Fibroblast of lung (primary cell): ENCODE measurements at regions not wholly inside any gene's neighbourhood (a gene's known extent, or its start where the extent isn't known, plus 50 kb on each side); places are given as distances from the start of the nearest gene placed in this dataset.

ENCODE experiments used
- DNase-seq, 2 donors: peaks; one replicate each; pipeline versions ENCODE4 v3.0.0 to v3.0.0-alpha.2; 2010; ENCODE audit warnings: low read depth in 2 of 2
- H2AFZ ChIP-seq: 2 replicates; pipeline ENCODE4 v1.5.1; 2012; ENCODE audit warnings: low read length, control low read depth, inconsistent platforms
- H3K27ac ChIP-seq: 2 replicates; pipeline ENCODE4 v1.5.1; 2011; ENCODE audit warnings: low read length, control low read depth; ENCODE audit not compliant: insufficient read depth
- H3K27me3 ChIP-seq: 2 replicates; pipeline ENCODE4 v1.5.1; 2011; ENCODE audit warnings: mild to moderate bottlenecking, low read length; ENCODE audit not compliant: control insufficient read depth, insufficient read depth
- H3K36me3 ChIP-seq: 2 replicates; pipeline ENCODE4 v1.5.1; 2011; ENCODE audit warnings: low read length; ENCODE audit not compliant: control insufficient read depth, insufficient read depth
- H3K4me1 ChIP-seq: 2 replicates; pipeline ENCODE4 v1.5.1; 2011; ENCODE audit warnings: low read length; ENCODE audit not compliant: control insufficient read depth, insufficient read depth; ENCODE audit errors: extremely low read depth
- H3K4me2 ChIP-seq: 2 replicates; pipeline ENCODE4 v1.5.1; 2011; ENCODE audit warnings: low read length, control low read depth; ENCODE audit not compliant: insufficient read depth; ENCODE audit errors: extremely low read depth
- H3K4me3 ChIP-seq, 4 experiments: fragments of 200-600 bp in 1 of 4; sonication (generic) in 1 of 4; replicated peaks in 1 of 4; 2 replicates each; pipeline ENCODE4 v1.5.1; 2011 to 2016; ENCODE audit warnings: low read length in 4 of 4, low read depth in 3 of 4, mild to moderate bottlenecking in 3 of 4, control low read depth in 2 of 4, inconsistent platforms in 1 of 4, mixed read lengths in 1 of 4; ENCODE audit not compliant: insufficient read depth in 1 of 4; ENCODE audit errors: control extremely low read depth in 1 of 4
- H3K79me2 ChIP-seq: 2 replicates; pipeline ENCODE4 v1.5.1; 2012; ENCODE audit warnings: mild to moderate bottlenecking, low read length, inconsistent platforms; ENCODE audit not compliant: control insufficient read depth, insufficient read depth
- H3K9ac ChIP-seq: 2 replicates; pipeline ENCODE4 v1.5.1; 2011; ENCODE audit warnings: mild to moderate bottlenecking, low read length, control low read depth; ENCODE audit not compliant: insufficient read depth
- H3K9me3 ChIP-seq: 2 replicates; pipeline ENCODE4 v1.5.1; 2012; ENCODE audit warnings: low read depth, low read length; ENCODE audit not compliant: control insufficient read depth, insufficient read depth
- H4K20me1 ChIP-seq: 2 replicates; pipeline ENCODE4 v1.5.1; 2011; ENCODE audit warnings: low read length; ENCODE audit not compliant: control insufficient read depth, insufficient read depth; ENCODE audit errors: extremely low read depth
- EZH2 ChIP-seq: IDR thresholded peaks from 2 replicates; pipeline ENCODE4 v1.5.1; 2012; ENCODE audit warnings: low read length, control low read depth, mild to moderate bottlenecking; ENCODE audit errors: missing control alignments
- TF ChIP-seq, protein P1 (sequence below), 2 donors: IDR thresholded peaks in 1 of 2; conservative IDR thresholded peaks in 1 of 2; 1 replicate in 1 of 2; 2 replicates in 1 of 2; pipeline ENCODE4 v1.5.1; 2011 to 2012; ENCODE audit warnings: low read length in 2 of 2, control low read depth in 1 of 2, inconsistent platforms in 1 of 2, low read depth in 1 of 2, mild to moderate bottlenecking in 1 of 2

DNA sequence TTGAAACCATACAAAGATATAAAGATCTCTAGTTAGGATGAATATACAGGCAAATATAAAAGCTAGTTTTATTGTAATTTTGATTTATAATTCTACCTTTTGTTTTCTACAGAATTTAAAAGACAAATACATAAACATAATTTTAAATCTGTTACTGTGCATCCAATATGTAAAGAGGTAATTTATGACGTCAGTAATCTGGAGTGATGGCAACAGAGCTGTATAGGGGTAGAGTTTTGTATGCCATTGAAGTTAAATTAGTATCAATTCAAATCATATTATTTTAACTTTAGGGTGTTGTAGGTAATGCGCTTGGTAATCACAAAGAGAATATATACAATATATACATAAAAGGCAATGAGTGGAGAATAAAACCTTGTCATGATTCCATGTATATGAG, 183.7 kb upstream of the ARHGAP24 start:
- no peak overlapping the region for H3K9ac ChIP-seq
- H3K4me1 ChIP-seq = no peaks in the 10 kb centered on the region
- DNase-seq = no peak
- no peaks in the 10 kb centered on the region for H3K9me3 ChIP-seq
- no peak overlapping the region for H3K4me2 ChIP-seq
- TF ChIP-seq, protein P1, sequence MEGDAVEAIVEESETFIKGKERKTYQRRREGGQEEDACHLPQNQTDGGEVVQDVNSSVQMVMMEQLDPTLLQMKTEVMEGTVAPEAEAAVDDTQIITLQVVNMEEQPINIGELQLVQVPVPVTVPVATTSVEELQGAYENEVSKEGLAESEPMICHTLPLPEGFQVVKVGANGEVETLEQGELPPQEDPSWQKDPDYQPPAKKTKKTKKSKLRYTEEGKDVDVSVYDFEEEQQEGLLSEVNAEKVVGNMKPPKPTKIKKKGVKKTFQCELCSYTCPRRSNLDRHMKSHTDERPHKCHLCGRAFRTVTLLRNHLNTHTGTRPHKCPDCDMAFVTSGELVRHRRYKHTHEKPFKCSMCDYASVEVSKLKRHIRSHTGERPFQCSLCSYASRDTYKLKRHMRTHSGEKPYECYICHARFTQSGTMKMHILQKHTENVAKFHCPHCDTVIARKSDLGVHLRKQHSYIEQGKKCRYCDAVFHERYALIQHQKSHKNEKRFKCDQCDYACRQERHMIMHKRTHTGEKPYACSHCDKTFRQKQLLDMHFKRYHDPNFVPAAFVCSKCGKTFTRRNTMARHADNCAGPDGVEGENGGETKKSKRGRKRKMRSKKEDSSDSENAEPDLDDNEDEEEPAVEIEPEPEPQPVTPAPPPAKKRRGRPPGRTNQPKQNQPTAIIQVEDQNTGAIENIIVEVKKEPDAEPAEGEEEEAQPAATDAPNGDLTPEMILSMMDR (conservative IDR thresholded peaks at IDR 0.05 in 1 of 2, IDR thresholded peaks at IDR 0.05 in 1 of 2; ENCODE audit: low read depth in 1 of 2, low read length in 2 of 2) = no peak
- TF ChIP-seq EZH2 = no peak
- H3K79me2 ChIP-seq = no peaks in the 10 kb centered on the region
- H3K4me3 ChIP-seq = no peak overlapping the region
- H4K20me1 ChIP-seq = no peaks in the 10 kb centered on the region
- no peak overlapping the region for H2AFZ ChIP-seq
- no peak overlapping the region for H3K27ac ChIP-seq
- no peaks in the 10 kb centered on the region for H3K36me3 ChIP-seq
- H3K27me3 ChIP-seq = no peaks in the 10 kb centered on the region

DNA sequence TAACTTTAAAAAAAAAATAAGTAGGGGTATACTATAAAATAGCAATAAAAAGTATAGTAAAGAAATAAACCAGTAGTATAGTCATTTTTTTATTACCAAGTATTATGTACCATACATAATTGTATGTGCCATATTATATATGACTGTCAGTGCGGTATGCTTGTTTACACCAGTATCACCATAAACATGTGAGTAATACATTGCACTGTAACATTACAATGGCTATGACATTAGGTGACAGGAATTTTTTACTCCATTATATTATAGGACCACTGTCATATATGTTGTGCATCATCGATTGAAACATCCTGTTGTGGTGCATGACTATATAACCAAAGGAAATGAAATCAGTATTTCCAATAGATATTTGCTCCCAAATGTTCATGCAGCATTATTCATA, 176.9 kb upstream of the ARHGAP24 start:
- no peaks in the 10 kb centered on the region for H3K79me2 ChIP-seq
- H3K4me2 ChIP-seq = no peak overlapping the region
- DNase-seq = no peak
- H3K9ac ChIP-seq = no peak overlapping the region
- H3K36me3 ChIP-seq = no peaks in the 10 kb centered on the region
- H3K27ac ChIP-seq = no peak overlapping the region
- H3K9me3 ChIP-seq = no peaks in the 10 kb centered on the region
- no peaks in the 10 kb centered on the region for H3K27me3 ChIP-seq
- no peaks in the 10 kb centered on the region for H4K20me1 ChIP-seq
- no peak overlapping the region for H3K4me3 ChIP-seq
- no peak for TF ChIP-seq EZH2
- TF ChIP-seq, protein P1 (conservative IDR thresholded peaks at IDR 0.05 in 1 of 2, IDR thresholded peaks at IDR 0.05 in 1 of 2; ENCODE audit: low read depth in 1 of 2, low read length in 2 of 2) = no peak
- H3K4me1 ChIP-seq = no peaks in the 10 kb centered on the region
- no peak overlapping the region for H2AFZ ChIP-seq

DNA sequence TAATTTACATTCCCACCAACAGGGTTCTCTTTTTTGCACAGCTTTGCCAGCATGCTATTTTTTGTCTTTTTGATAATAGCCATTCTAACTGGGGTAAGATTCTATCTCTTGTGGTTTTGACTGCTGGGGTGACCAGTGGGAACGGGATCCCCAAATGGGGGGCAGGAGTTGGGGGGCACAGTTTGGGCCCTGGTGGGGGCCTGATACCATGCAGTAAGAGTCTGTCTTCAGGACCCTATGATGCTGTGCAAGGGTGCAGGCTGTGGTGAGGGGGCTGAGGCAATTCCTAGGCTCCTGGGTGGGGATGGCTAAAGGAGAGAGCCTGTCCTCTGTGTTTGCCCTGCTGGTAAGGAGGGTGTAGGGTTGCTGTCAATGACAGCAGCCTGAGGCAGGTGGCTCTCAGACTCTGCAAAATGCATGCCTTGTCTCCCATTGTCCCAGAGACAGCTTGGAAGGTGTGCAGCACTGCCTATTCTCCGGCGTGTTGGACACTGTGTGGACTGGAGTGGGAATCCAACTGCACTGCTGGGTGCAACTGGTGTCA, 172.7 kb upstream of the ARHGAP24 start:
- Histone ChIP-seq H3K4me1 (no peaks in the 10 kb centered on the region), H3K4me3 (no peak overlapping the region)
- TF ChIP-seq, protein P1 (conservative IDR thresholded peaks at IDR 0.05 in 1 of 2, IDR thresholded peaks at IDR 0.05 in 1 of 2; ENCODE audit: low read depth in 1 of 2, low read length in 2 of 2) = no peak
- TF ChIP-seq EZH2 = no peak

More for the DNA sequence above, 172.7 kb upstream of the ARHGAP24 start:
- Histone ChIP-seq H3K9me3 (no peaks in the 10 kb centered on the region), H3K9ac (no peak overlapping the region), H4K20me1 (no peaks in the 10 kb centered on the region), H2AFZ (no peak overlapping the region), H3K27ac (no peak overlapping the region), H3K79me2 (no peaks in the 10 kb centered on the region), H3K27me3 (no peaks in the 10 kb centered on the region), H3K36me3 (no peaks in the 10 kb centered on the region), H3K4me2 (no peak overlapping the region)
- no peak for DNase-seq
